T-helper 22 cell (primary cell): ENCODE measurements at regions not wholly inside any gene's neighbourhood (a gene's known extent, or its start where the extent isn't known, plus 50 kb on each side); places are given as distances from the start of the nearest gene placed in this dataset.

Experiments
- DNase-seq: peaks from one replicate; pipeline ENCODE4 v3.0.0-alpha.2; 2020; ENCODE audit warnings: low read depth

DNA sequence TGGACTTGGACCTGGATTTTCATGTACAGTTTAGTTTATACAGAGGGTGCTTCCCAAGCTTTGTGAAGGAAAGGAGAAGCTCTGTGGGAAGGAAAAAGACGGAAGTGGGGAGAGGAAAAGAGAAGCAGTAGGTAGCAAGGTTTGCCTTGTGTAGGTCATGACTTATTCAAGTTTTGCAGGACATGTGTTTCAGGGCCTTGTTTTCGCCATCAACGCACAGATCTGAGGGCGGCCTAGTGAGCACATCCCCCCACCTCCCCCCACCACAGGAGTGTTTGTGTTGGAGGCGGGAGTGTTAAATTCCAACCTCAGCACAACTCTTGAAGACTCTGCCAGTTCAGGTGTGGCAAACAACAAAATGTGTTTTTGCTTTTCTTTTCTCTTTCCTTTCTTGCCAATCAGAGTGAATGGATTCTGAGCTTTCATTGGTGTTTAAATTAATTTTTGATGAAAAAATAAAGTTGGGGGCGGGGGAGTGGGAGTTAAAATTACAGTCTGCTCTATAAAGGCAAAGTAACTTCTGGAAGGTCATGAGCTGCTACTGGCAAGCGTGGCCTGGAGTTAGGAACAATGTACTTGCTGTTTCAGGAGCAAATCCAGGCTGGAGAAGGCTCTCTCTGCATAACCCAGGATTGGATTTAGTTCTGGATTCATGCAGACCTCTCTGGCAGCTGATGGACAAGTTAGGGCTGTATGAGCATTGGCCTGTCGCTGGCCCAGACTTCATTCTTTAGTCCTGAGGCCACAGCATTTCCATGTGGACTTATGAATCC, 338.5 kb downstream of the CD83 start:
- no peak for DNase-seq

- no peak for DNase-seq
Measured at GRCh38 chr6:14456941-14457340, 339.4 kb downstream of the CD83 start.

DNA sequence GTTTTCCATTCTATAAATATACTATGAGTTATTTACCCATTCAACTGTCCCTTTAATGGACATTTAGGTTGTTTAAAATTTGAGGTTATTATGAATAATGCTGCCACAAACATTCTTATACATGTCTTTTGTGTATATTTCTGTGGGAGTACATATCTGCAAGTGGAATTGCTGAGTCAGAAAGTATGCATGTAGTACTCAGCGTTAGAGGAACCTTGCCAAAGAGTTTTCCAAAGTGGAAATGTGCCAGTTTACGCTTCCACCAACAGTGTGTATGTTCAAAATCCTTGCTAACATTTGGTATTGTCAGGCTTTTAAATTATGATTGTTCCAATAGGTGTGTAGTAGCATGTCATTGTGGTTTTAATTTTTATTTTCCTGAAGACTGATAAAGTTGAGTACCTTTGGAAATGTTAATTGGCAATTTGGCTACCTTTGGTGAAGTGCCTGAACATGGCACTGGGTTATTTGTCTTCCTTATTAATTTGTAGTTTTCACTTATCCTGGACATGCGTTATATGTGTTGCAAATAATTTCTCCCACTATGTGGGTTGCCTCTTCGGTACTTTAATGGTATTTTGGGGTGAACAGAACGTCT, 341.2 kb downstream of the CD83 start:
- DNase-seq = no peak

DNA sequence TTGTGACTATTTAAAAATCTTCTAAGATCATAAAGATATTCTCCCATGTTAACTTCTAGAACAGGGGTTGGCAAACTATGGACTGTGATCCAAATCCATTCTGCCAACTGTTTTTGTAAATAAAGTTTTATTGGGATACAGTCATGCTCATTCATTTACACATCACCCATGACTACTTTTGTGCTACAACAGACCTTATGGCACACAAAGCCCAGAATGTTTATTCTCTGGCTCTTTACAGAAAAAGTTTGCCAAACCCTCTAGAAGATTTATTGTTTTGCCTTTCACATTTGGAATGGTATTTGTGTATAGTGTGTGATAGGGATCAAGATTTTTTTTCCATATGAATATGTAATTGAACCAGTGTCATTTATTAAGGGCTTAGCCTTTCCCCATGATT, 341.7 kb downstream of the CD83 start:
- DNase-seq = no peak

- no peak for DNase-seq
Measured at GRCh38 chr6:14460556-14460955, 343.0 kb downstream of the CD83 start.

GRCh38 chr6:14462135-14462534, 344.6 kb downstream of the CD83 start:
- no peak for DNase-seq

DNA sequence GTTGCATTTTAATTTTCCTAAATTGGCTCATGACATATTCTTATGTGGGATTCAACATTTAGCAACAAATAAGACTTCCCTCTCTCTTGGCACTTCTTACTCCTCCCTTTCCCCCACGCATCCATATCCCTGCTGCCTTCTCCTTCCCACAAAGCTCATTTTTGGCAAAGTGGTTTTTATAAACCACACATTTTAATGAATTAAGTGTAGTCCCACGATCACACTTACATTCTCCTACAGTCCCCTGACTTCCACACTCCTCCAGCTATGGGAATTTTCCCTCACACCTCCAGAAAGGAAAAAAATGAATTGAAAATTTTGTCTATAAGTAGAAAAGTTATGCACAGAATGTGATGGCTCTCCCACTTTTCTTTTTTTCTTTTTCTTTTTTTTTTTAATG, 345.0 kb downstream of the CD83 start:
- no peak for DNase-seq

- no peak for DNase-seq
Measured at GRCh38 chr6:14463110-14463509, 345.5 kb downstream of the CD83 start.

DNA sequence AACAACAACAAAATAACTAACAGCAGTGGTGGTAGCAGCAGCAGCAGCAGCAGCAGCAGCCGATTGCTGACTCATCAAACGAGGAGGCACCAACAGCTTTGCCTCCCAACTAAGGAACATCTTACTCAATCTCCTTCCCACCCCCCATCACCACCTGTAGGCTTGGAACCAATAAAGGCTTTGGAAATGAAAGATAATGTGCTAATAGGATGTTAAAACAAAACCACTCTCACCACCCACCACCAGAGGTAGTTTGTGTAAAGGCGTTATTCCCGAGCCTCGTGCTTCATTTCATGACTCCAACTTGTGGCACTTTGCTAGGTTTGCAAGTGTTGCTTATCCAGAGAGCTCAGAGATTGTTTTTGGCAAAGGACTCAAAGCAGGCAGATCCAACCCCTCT, 346.5 kb downstream of the CD83 start:
- DNase-seq = no peak

DNA sequence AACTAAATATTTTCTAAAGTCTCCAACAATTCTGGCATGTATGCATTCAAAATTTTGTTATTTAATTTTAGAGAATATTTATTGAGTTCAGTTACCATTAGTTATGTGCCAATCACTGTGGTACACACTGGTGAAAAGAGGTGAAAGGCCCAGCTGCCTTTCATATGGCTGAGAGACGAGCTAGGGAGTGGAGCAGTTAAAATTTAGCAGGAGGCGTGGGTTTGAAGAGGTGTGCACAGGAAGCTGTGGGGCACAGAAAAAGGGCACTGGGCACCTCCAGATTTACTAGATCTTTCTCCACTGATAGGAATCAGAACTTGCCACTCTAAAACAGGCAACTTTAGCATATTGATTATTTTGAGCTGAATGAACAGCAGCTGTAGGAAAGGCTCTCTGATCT, 347.1 kb downstream of the CD83 start:
- no peak for DNase-seq

GRCh38 chr6:14466278-14466677, 348.7 kb downstream of the CD83 start:
- no peak for DNase-seq

DNA sequence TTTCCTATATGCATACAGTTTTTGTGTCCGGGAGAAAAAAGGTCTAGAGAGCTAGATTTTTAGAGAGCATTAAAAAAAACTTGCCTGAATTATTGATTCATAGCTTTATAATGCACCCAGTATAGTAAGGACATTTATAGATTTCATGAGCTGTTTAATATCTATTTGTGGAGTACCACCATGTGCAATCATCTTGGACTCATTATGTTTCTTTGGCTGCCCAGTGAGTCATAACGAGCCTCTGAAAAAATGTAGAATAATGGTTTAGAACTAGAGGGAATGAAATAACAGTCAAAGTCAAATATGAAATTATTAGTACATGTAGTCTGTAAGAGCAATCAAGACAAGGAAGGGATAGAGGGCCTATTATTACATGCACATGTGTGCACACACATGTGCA, 350.0 kb downstream of the CD83 start:
- no peak for DNase-seq

DNA sequence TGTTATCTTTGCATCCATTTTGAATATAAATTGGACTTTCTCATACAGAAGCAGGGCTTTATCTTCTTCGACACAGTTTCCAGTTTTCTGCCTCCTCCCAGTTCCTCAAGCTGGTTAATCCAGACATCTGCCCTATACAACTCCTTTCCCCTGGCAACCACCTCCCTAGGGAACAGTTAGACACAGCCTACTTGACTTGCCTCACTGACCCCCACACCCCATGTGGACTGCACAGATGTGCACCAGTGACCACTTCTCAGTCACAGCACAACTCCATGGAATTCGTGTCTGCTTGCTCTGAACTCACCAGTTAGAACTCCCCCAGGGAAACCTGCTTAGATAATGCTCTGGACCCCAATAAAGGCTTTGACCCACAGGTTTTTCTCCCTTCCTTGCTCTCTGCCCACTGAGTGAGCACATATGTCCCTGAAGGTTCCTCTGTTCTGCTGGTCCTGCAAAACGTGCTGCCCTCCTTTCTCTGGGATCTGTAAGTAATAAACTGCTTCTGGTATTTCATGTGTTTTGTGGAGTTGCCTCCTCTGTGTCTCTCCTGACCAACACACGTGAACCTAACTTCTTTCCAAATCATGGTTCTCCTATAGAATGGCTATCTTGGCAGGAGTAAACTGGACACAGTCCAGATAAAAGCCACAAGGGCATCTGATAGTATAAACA, 351.2 kb downstream of the CD83 start:
- no peak for DNase-seq

- DNase-seq = no peak
Measured at GRCh38 chr6:14470101-14470500, 352.5 kb downstream of the CD83 start.

- DNase-seq = no peak
Measured at GRCh38 chr6:14470671-14471070, 353.1 kb downstream of the CD83 start.

- no peak for DNase-seq
Measured at GRCh38 chr6:14472255-14472985, 354.8 kb downstream of the CD83 start.

DNA sequence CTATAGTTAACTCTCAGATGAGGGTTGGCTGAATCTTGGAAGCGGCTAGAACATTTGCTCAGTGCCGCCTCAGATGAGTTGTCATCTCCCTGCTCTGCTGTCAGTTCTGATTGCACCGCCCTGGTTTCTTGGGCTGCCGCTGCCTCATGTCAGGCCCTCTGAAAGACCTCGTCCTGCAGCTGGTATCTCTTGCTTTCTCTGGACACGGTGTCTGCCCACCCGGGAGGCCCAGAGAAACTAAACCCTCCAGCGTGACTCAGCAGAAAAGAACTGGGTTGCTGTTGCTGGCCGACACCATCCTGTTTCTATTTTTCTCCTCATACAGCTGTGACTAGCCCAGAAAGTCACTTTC, 355.4 kb downstream of the CD83 start:
- no peak for DNase-seq

GRCh38 chr6:14474816-14475215, 357.2 kb downstream of the CD83 start:
- DNase-seq = no peak

DNA sequence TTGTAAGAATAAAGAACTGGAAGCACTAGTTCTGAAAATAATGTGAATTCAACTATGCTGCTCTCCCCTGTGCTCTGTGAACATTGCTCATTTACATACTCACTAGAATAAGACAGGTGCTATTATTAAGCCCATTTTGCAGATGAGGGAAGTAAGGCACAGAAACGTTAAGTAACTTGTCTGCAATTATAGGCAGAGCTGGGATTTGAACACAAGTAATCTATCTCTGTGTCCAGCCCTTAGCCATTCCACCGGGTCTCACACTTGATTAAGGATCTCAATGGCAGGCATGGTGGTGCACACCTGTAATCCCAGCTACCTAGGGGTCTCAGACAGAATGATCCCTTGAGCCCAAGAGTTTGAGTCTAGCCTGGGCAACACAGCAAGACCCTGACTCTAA, 357.7 kb downstream of the CD83 start:
- DNase-seq = no peak

DNA sequence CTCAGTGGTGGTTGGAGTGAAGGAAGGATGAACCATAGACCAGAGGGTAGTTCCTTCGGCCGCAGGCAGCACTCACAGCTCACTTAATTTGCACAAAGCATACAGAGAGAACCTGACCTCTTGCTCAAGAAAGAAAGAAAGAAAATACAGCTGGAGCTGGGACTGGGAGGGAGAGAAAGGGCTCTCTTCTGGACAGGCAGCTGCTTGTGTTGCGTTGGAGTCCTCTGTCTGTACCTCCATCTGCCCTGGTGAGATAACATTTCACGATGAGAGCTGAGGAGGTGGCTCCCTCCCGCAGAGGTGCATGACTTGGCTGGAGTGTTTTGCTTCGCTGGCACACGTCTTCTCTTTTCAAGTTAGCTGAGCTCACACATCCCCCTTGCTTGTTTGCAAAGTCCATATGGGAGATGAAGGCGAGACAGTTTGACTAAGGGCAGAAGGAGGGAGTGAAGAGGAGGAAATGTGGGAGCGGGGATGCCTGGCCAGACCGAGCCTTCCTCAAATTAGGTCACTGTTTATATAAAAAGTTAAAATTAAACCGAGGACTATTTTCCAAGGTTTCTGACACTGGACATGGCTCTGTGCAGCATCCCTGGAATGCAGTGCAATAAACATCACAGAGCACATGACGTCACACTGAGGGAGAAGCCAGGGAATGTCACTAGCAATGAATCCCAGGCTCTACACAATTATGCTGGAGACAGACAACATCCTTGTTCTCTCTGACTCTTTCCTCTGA, 359.4 kb downstream of the CD83 start:
- no peak for DNase-seq

DNA sequence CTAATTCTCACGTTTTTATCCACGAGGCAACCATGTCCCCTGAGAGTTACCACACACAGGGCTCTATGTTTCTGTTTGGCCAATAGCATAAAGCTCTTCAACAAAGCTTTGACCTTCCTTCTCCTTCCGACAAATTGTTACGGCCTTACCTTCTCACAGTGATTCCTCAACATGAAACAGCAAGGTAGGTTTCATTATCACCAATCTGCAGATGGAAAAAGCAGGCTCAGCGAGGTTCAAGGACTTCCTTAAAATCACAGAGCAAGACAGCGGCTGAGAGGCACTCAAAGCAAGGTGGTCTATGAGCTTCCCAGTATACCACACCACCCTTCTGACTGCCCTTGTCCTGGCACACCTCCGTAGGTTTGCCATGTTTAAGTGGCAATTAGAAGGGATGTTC, 360.0 kb downstream of the CD83 start:
- DNase-seq = no peak
